Lung microvascular endothelial cell (primary cell): ENCODE measurements at regions not wholly inside any gene's neighbourhood (a gene's known extent, or its start where the extent isn't known, plus 50 kb on each side); places are given as distances from the start of the nearest gene placed in this dataset.

Experiments used
- DNase-seq, 2 donors: peaks; one replicate each; pipeline versions ENCODE4 v3.0.0 to v3.0.0-alpha.2; 2010; ENCODE audit warnings: low read depth in 2 of 2

- no peak for DNase-seq
These were observed 357.7 kb upstream of the TSHZ3 start for GRCh38 chr19:31706691-31707620.

GRCh38 chr19:31708520-31708919 lies 359.3 kb upstream of the TSHZ3 start:
- no peak for DNase-seq

- no peak for DNase-seq
These were observed 360.2 kb upstream of the TSHZ3 start for GRCh38 chr19:31709476-31709875.

GRCh38 chr19:31715249-31715945 lies 366.2 kb upstream of the TSHZ3 start:
- DNase-seq = no peak

- no peak for DNase-seq
These were observed 367.6 kb upstream of the TSHZ3 start for GRCh38 chr19:31716826-31717225.

- DNase-seq = no peak
These were observed 368.2 kb upstream of the TSHZ3 start for GRCh38 chr19:31717269-31717923.

GRCh38 chr19:31718032-31718431 lies 368.8 kb upstream of the TSHZ3 start:
- no peak for DNase-seq

- DNase-seq = no peak
These were observed 369.7 kb upstream of the TSHZ3 start for GRCh38 chr19:31718898-31719297.

- DNase-seq = no peak
These were observed 373.9 kb upstream of the TSHZ3 start for GRCh38 chr19:31723101-31723500.

- DNase-seq = no peak
These were observed 375.8 kb upstream of the TSHZ3 start for GRCh38 chr19:31725051-31725450.

GRCh38 chr19:31727536-31727935 lies 378.3 kb upstream of the TSHZ3 start:
- no peak for DNase-seq

- no peak for DNase-seq
These were observed 381.0 kb upstream of the TSHZ3 start for GRCh38 chr19:31730270-31730669.

GRCh38 chr19:31733591-31733990 lies 384.4 kb upstream of the TSHZ3 start:
- DNase-seq = no peak

GRCh38 chr19:31742249-31742648 lies 393.0 kb upstream of the TSHZ3 start:
- DNase-seq = no peak

- DNase-seq = no peak
These were observed 396.5 kb upstream of the TSHZ3 start for GRCh38 chr19:31745731-31746130.

- DNase-seq = no peak
These were observed 400.0 kb upstream of the TSHZ3 start for GRCh38 chr19:31749231-31749630.

GRCh38 chr19:31759359-31759758 lies 410.1 kb upstream of the TSHZ3 start:
- no peak for DNase-seq

- DNase-seq = no peak
These were observed 412.2 kb upstream of the TSHZ3 start for GRCh38 chr19:31761281-31761913.

- DNase-seq = no peak
These were observed 421.0 kb upstream of the TSHZ3 start for GRCh38 chr19:31770223-31770622.

GRCh38 chr19:31772915-31773314 lies 423.7 kb upstream of the TSHZ3 start:
- no peak for DNase-seq

- DNase-seq = no peak
These were observed 432.3 kb upstream of the TSHZ3 start for GRCh38 chr19:31781542-31781941.

GRCh38 chr19:31783592-31783991 lies 434.4 kb upstream of the TSHZ3 start:
- no peak for DNase-seq
